GM12872 (cell line): ENCODE measurements at regions not wholly inside any gene's neighbourhood (a gene's known extent, or its start where the extent isn't known, plus 50 kb on each side); places are given as distances from the start of the nearest gene placed in this dataset.

Experiments used
- TF ChIP-seq, protein P1 (sequence below): IDR thresholded peaks from 3 replicates; pipeline ENCODE4 v1.5.1; 2011; ENCODE audit warnings: low read depth, mild to moderate bottlenecking, low read length, moderate library complexity; ENCODE audit not compliant: insufficient read depth

DNA sequence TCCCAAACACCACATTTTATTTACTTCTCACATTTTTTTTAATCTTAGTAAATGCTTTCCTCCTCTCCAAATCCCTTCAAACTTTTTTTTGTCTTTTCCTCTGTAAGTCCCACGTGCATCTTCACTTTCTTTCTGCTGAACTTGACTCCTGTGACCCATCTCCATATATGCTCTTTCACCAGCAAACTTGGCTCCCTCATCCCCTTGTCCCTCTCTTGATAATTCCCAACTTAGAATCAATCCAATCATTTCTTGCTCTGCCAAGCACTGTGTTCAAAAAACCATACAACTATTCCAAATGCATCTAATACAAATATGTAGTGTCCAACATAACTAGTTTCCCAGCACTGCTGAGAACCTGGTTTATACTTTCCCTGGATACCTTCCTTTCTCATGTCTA lies 519.4 kb downstream of the HDGFL1 start:
- TF ChIP-seq, protein P1, sequence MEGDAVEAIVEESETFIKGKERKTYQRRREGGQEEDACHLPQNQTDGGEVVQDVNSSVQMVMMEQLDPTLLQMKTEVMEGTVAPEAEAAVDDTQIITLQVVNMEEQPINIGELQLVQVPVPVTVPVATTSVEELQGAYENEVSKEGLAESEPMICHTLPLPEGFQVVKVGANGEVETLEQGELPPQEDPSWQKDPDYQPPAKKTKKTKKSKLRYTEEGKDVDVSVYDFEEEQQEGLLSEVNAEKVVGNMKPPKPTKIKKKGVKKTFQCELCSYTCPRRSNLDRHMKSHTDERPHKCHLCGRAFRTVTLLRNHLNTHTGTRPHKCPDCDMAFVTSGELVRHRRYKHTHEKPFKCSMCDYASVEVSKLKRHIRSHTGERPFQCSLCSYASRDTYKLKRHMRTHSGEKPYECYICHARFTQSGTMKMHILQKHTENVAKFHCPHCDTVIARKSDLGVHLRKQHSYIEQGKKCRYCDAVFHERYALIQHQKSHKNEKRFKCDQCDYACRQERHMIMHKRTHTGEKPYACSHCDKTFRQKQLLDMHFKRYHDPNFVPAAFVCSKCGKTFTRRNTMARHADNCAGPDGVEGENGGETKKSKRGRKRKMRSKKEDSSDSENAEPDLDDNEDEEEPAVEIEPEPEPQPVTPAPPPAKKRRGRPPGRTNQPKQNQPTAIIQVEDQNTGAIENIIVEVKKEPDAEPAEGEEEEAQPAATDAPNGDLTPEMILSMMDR: no peak

DNA sequence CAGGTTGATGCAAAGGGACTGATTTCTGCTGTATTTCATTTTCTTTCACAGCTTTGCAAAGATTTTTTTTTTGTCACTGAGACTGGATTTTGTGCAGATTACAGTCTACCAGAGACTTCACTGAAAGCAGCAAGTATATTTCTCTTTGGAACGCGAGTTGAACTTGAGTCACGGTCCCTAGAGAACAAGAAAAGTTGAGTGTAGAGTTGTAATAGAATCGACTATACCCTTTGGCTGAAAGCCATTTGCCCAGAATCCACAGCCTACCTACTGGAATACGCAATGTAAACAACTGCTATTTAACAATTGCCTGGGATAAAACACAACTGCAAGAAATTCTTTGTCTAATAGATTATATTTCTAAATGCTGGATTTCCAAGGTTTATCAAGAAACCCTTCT lies 520.6 kb downstream of the HDGFL1 start:
- TF ChIP-seq, protein P1: no peak

DNA sequence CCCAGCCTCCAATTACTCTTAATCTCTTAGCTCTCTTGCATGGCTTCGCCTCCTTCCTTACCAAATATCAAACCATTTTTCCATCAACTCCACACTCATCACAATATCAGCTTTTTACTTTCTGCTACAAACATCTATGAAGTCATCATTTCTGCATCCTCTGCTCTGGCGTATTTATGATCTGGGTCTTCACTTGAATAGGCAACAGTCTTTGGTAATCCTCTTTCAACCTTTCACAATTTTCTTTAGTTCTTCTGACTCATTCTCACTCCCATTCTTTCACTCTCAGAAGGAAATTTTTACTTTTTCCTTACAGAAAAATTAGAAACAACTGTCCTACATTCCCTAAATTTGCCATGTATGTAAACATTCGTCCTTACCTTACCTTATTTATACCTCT lies 522.4 kb downstream of the HDGFL1 start:
- TF ChIP-seq, protein P1: no peak

DNA sequence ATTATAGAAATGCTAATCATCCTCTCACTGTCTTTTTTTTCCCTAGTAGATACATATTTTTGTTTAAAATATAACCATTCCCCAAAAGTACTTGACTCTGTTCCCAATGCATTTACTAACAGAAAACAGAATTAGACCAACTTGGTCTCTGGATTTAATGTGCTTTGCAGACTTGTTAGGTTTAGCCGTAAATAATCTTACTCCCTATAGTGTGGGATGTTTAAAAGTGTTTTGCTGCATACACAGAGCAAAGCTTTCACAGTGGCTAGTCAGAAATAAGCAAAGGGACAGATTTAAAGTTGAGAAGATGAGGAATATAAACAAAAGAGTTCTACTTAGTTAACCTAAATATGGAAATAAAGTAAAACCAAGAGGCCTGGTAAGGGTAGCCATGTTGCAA lies 527.5 kb downstream of the HDGFL1 start:
- TF ChIP-seq, protein P1: no peak

DNA sequence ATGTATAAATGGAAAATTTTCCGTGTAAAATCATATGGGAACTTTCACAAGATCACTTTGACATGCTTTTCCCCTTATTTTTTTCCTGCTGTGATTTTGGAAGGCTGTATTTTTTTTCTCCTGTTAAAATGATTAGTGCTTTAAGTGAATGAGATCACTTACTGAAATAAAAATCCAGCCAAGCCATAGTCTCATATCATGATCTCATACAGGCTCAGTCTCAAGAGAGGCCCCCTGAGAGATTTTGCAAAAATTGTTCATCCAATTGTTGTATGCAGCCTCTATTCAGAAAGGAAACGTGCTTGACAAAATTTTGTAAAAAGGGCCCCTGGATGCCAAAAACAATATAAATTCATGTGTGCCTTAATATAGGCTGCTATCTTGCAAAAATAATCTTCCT lies 528.2 kb downstream of the HDGFL1 start:
- TF ChIP-seq, protein P1: no peak

DNA sequence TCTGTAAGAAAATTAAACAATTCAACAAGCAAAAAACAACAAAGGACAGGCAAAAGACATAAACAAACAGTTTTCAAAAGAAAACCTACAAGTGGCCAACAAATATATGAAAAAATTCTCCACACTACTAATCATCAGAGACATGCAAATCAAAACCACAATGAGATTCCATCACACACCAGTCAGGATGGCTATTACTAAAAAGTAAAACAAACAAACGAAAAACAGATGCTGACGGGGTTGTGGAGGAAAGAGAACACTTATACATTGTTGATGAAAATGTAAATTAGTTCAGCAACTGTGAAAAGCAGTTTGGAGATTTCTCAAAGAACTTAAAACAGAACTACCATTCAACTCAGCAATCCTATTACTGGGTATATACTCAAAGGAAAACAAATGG lies 537.6 kb downstream of the HDGFL1 start:
- TF ChIP-seq, protein P1: no peak

DNA sequence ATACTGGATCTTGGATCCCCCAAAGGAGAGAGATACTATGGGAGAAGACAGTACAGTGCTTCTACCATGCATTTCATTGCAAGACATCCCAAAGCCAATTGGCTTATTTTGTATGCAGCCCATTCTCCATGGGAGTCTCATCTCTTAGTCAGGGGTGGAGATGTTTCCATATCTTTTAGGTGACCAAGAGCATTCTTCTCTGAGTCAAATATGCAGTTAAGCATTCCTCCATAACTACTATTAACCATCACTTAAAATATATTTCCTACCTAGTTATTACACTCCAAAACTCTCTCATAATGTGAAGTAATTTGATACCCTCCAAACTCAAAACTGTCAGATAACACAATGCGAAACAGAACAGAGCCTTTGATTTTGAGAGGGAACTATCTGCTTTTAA lies 542.6 kb downstream of the HDGFL1 start:
- TF ChIP-seq, protein P1: no peak
